ENCODE measurements at regions not wholly inside any gene's neighbourhood (a gene's known extent, or its start where the extent isn't known, plus 50 kb on each side); places are given as distances from the start of the nearest gene placed in this dataset.

- H3K4me3 ChIP-seq (ENCODE audit: low read depth, low read length): no peak overlapping the region
- TF ChIP-seq CTCF (IDR thresholded peaks at IDR 0.05; ENCODE audit: low read depth, low read length): no peak
Observed at GRCh38 chr3:124292329-124292728, 300.4 kb upstream of the ROPN1 start.

- no peak overlapping the region for H3K4me3 ChIP-seq (ENCODE audit: low read depth, low read length)
- TF ChIP-seq CTCF (IDR thresholded peaks at IDR 0.05; ENCODE audit: low read depth, low read length): no peak
Observed at GRCh38 chr3:124293584-124293983, 301.7 kb upstream of the ROPN1 start.

- H3K4me3 ChIP-seq (ENCODE audit: low read depth, low read length): no peak overlapping the region
- no peak for TF ChIP-seq CTCF (IDR thresholded peaks at IDR 0.05; ENCODE audit: low read depth, low read length)
Observed at GRCh38 chr3:124295362-124295761, 303.4 kb upstream of the ROPN1 start.

- H3K4me3 ChIP-seq (ENCODE audit: low read depth, low read length): no peak overlapping the region
- TF ChIP-seq CTCF (IDR thresholded peaks at IDR 0.05; ENCODE audit: low read depth, low read length): no peak
Observed at GRCh38 chr3:124296406-124296805, 304.5 kb upstream of the ROPN1 start.

DNA sequence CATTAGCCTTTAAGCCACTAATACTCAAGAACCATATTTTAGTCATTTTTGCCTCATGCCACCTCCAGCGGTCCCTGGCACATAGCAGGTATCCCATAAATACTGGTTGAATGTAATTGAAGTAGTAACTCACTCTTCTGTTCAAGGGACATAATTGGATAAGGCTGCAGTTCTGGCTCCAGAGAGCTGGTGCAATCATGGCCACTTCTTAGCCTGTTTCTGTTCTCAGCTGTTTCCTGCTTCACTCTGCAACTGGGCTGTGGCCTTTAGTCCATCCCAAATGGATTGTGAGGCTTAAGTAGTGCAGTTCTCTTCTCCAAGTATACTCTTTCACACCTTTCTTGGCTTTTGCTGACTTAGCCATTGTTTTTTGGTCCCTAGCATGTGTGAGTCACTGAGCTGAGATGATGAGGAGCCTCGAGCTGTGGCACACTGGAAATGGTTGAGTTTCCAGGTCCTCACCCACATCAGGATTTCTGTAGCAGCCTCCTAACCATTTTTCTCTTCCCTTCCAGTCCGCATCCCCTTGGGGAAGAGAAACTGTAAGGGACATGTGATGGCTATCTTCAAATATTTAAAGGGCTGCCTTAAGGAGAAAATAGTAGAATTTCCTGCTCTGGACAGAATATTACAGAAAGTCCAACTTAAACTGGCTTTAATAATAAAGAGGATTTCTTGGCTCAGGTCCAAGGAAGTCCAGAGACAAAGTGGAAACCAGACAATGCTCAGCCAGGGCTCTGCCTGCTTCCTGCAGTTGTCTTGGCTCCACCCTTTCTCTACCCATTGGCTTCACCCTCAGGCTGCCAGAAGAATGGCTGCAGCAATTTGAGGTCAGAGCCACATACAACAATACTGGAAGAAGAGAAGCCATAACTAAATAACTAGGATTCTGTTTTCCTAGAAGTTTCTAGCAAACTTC lies 305.4 kb upstream of the ROPN1 start:
- TF ChIP-seq CTCF (IDR thresholded peaks at IDR 0.05; ENCODE audit: low read depth, low read length): no peak
- no peak overlapping the region for H3K4me3 ChIP-seq (ENCODE audit: low read depth, low read length)

DNA sequence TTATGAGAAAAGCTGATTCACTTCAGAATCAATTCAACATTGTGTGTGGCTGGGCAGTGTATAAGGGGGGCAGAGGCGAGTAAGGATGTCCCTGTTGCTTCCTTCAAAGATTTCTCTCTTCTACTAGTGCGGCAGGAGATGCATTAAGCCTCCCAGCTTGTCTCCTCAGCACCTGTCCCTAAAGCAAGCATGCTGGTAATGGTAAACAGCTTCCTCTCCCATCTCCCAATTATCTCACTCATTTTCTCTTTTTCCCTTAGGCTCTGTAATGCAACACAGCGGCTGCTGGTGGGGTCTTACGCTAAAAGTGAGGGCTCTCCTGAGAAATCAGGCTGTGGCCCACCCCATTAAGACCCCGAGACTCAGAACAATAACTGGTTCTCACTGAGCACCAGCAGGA lies 306.4 kb upstream of the ROPN1 start:
- no peak overlapping the region for H3K4me3 ChIP-seq (ENCODE audit: low read depth, low read length)
- TF ChIP-seq CTCF (IDR thresholded peaks at IDR 0.05; ENCODE audit: low read depth, low read length): no peak

GRCh38 chr3:124298951-124299350 lies 307.0 kb upstream of the ROPN1 start:
- H3K4me3 ChIP-seq (ENCODE audit: low read depth, low read length): no peak overlapping the region
- no peak for TF ChIP-seq CTCF (IDR thresholded peaks at IDR 0.05; ENCODE audit: low read depth, low read length)
